ENCODE measurements at regions not wholly inside any gene's neighbourhood (a gene's known extent, or its start where the extent isn't known, plus 50 kb on each side); places are given as distances from the start of the nearest gene placed in this dataset.

GRCh38 chr7:47197486-47197885 lies 384.4 kb downstream of the TNS3 start:
- 48% methylated on average over 2 of the region's 2 CpGs for WGBS
- TF ChIP-seq POLR2A (IDR thresholded peaks at IDR 0.05) (no peak), POLR2AphosphoS5 (IDR thresholded peaks at IDR 0.05) (no peak)
- TF ChIP-seq, protein P1, sequence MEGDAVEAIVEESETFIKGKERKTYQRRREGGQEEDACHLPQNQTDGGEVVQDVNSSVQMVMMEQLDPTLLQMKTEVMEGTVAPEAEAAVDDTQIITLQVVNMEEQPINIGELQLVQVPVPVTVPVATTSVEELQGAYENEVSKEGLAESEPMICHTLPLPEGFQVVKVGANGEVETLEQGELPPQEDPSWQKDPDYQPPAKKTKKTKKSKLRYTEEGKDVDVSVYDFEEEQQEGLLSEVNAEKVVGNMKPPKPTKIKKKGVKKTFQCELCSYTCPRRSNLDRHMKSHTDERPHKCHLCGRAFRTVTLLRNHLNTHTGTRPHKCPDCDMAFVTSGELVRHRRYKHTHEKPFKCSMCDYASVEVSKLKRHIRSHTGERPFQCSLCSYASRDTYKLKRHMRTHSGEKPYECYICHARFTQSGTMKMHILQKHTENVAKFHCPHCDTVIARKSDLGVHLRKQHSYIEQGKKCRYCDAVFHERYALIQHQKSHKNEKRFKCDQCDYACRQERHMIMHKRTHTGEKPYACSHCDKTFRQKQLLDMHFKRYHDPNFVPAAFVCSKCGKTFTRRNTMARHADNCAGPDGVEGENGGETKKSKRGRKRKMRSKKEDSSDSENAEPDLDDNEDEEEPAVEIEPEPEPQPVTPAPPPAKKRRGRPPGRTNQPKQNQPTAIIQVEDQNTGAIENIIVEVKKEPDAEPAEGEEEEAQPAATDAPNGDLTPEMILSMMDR (IDR thresholded peaks at IDR 0.05), result no peak
- Histone ChIP-seq H3K4me3 (no peak overlapping the region), H3K36me3 (no peaks in the 10 kb centered on the region), H3K4me1 (replicated peaks) (no peaks in the 10 kb centered on the region), H3K9me3 (no peaks in the 10 kb centered on the region), H3K27ac (no peak overlapping the region), H3K27me3 (replicated peaks; ENCODE audit: insufficient read depth) (no peaks in the 10 kb centered on the region)
- intact Hi-C loops (cut with DNase I), result no loop called here
- DNase-seq (ENCODE audit: low spot score), result no peak

- no peaks in the 10 kb centered on the region for H3K9me3 ChIP-seq
- no peak overlapping the region for H3K4me3 ChIP-seq
- TF ChIP-seq, protein P1 (IDR thresholded peaks at IDR 0.05), result no peak
- no peak for TF ChIP-seq POLR2AphosphoS5 (IDR thresholded peaks at IDR 0.05)
- no peak for TF ChIP-seq POLR2A (IDR thresholded peaks at IDR 0.05)
- no peaks in the 10 kb centered on the region for H3K27me3 ChIP-seq (replicated peaks; ENCODE audit: insufficient read depth)
- DNase-seq (ENCODE audit: low spot score), result no peak
- H3K36me3 ChIP-seq, result no peaks in the 10 kb centered on the region
- intact Hi-C loops (cut with DNase I), result no loop called here
- no peaks in the 10 kb centered on the region for H3K4me1 ChIP-seq (replicated peaks)
- WGBS, result 92% methylated on average over 3 of the region's 3 CpGs
- no peak overlapping the region for H3K27ac ChIP-seq
Observed at GRCh38 chr7:47196737-47197136, 385.2 kb downstream of the TNS3 start.

DNA sequence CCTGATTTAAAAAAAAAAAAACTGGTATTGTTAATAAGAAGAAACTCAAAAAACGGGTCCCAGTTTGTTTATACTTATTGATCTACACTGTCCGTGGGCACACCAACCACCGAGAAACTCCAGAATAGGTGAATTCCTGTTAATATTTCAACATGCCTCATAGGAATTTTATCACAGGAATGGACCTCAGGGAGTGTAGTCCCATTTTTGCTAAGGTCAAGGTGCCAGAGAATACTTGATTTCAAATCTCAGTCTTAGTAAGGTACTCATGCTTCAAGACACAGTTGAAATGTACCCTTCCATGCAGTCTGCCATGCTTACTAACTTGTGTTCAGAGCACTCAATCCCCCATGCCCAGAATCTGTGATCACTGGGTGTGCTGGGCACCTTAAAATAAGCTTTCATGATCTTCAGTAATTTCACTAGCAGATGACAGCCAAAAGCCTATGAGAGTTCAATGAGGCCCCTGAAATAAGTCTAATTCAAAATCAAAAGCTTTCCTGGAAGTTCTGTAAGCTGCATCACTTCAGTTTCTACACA lies 385.7 kb downstream of the TNS3 start:
- H3K4me3 ChIP-seq, result no peak overlapping the region
- no peak for TF ChIP-seq POLR2A (IDR thresholded peaks at IDR 0.05)
- TF ChIP-seq, protein P1 (IDR thresholded peaks at IDR 0.05), result no peak
- TF ChIP-seq POLR2AphosphoS5 (IDR thresholded peaks at IDR 0.05), result no peak
- no peak overlapping the region for H3K27ac ChIP-seq
- H3K36me3 ChIP-seq, result no peaks in the 10 kb centered on the region
- H3K9me3 ChIP-seq, result no peaks in the 10 kb centered on the region
- H3K4me1 ChIP-seq (replicated peaks), result no peaks in the 10 kb centered on the region
- intact Hi-C loops (cut with DNase I), result no loop called here
- WGBS, result 94% methylated on average over 3 of the region's 3 CpGs
- H3K27me3 ChIP-seq (replicated peaks; ENCODE audit: insufficient read depth), result no peaks in the 10 kb centered on the region
- no peak for DNase-seq (ENCODE audit: low spot score)

GRCh38 chr7:47195641-47196040 lies 386.3 kb downstream of the TNS3 start:
- Histone ChIP-seq H3K27me3 (replicated peaks; ENCODE audit: insufficient read depth) (no peaks in the 10 kb centered on the region), H3K4me3 (no peak overlapping the region), H3K4me1 (replicated peaks) (no peaks in the 10 kb centered on the region), H3K9me3 (no peaks in the 10 kb centered on the region), H3K27ac (no peak overlapping the region), H3K36me3 (no peaks in the 10 kb centered on the region)
- intact Hi-C loops (cut with DNase I), result no loop called here
- TF ChIP-seq, protein P1 (IDR thresholded peaks at IDR 0.05), result no peak
- no peak for TF ChIP-seq POLR2AphosphoS5 (IDR thresholded peaks at IDR 0.05)
- TF ChIP-seq POLR2A (IDR thresholded peaks at IDR 0.05), result no peak
- no peak for DNase-seq (ENCODE audit: low spot score)
- 92% methylated on average over 6 of the region's 6 CpGs for WGBS

DNA sequence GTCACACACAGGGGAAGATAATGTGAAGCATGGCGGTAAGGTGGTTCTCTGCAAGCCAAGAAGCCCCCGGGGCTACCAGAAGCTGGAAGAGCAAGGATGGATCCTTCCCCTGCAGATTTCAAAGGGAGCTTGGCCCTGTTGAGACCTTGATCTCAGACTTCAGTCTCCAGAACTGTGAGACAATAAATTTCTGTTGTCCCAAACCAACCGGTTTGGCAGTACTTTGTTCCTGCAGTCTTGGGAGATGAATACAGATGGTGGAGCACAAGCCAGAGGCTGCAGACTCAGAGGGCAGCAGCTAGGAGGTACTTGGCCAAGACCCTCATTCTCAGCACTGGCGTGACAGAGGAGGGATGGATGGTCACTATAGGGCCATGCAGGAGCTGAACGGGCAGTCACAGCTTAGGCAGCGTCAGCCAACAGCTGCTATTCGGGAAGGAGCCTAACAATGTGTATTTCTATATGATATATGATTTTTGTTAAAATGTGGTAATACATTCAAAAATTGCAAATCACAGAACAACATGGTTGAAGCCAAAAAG lies 387.3 kb downstream of the TNS3 start:
- Histone ChIP-seq H3K27me3 (replicated peaks; ENCODE audit: insufficient read depth) (no peaks in the 10 kb centered on the region), H3K36me3 (no peaks in the 10 kb centered on the region), H3K4me3 (no peak overlapping the region), H3K27ac (no peak overlapping the region), H3K9me3 (no peaks in the 10 kb centered on the region), H3K4me1 (replicated peaks) (no peaks in the 10 kb centered on the region)
- intact Hi-C loops (cut with DNase I), result no loop called here
- WGBS, result 63% methylated on average over 7 of the region's 7 CpGs
- peak; percentile 13 for DNase-seq (ENCODE audit: low spot score)
- no peak for TF ChIP-seq POLR2A (IDR thresholded peaks at IDR 0.05)
- peak; percentile 40 for TF ChIP-seq POLR2AphosphoS5 (IDR thresholded peaks at IDR 0.05)
